ENCODE measurements at regions not wholly inside any gene's neighbourhood (a gene's known extent, or its start where the extent isn't known, plus 50 kb on each side); places are given as distances from the start of the nearest gene placed in this dataset.

DNA sequence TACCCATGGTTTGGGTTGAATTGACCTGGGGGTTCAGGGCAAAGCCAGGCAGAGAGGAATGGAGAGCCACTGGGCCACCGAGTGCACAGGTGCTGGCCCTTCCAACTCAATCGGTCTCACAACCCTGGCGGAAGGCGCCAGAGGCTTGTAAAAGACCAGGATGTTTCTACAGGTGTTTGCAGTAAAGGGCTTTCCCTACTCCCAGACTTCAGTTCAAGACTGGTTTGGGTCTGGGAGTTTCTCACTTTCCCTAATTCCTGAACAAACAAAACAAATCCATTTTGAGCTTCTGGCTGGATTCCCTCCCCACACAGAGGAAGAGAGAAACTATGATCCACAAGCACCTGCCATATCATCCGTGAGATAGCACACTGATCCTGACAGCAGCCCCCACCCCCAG is 125.2 kb upstream of the KLF4 start:
- TF ChIP-seq, protein P1, sequence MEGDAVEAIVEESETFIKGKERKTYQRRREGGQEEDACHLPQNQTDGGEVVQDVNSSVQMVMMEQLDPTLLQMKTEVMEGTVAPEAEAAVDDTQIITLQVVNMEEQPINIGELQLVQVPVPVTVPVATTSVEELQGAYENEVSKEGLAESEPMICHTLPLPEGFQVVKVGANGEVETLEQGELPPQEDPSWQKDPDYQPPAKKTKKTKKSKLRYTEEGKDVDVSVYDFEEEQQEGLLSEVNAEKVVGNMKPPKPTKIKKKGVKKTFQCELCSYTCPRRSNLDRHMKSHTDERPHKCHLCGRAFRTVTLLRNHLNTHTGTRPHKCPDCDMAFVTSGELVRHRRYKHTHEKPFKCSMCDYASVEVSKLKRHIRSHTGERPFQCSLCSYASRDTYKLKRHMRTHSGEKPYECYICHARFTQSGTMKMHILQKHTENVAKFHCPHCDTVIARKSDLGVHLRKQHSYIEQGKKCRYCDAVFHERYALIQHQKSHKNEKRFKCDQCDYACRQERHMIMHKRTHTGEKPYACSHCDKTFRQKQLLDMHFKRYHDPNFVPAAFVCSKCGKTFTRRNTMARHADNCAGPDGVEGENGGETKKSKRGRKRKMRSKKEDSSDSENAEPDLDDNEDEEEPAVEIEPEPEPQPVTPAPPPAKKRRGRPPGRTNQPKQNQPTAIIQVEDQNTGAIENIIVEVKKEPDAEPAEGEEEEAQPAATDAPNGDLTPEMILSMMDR (IDR thresholded peaks at IDR 0.05) = no peak
- TF ChIP-seq EP300 (IDR thresholded peaks at IDR 0.05) (no peak), POLR2A (IDR thresholded peaks at IDR 0.05) (no peak)
